ENCODE measurements at regions not wholly inside any gene's neighbourhood (a gene's known extent, or its start where the extent isn't known, plus 50 kb on each side); places are given as distances from the start of the nearest gene placed in this dataset.

DNA sequence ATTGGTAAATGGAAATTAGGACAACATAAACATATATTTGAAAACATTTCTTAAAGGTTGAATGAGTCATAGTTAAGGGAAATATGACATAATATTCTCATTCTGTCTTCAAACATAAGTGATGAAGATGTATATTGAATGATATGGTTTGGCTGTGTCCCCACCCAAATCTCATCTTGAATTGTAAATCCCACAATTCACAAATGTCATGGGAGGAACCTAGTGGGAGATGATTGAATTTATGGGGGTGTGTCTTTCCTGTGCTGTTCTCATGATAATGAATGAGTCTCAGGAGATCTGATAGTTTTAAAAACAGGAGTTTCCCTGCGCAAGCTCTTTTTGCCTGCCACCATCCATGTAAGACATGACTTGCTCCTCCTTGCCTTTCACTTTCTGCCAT is 104.4 kb upstream of the MPDZ start:
- intact Hi-C loops (cut with DNase I), result no loop called here
- Histone ChIP-seq H3K27ac (no peak overlapping the region), H3K4me3 (no peak overlapping the region), H3K9me3 (no peaks in the 10 kb centered on the region), H3K27me3 (no peaks in the 10 kb centered on the region), H3K36me3 (no peaks in the 10 kb centered on the region), H3K4me1 (ENCODE audit: insufficient read depth) (no peaks in the 10 kb centered on the region)
- no peak for DNase-seq
- 89 to 100% (median 94%) methylated on average over 1 of the region's 1 CpG for WGBS, 3 donors
- no peak for TF ChIP-seq POLR2A (IDR thresholded peaks at IDR 0.05)
- TF ChIP-seq EP300 (IDR thresholded peaks at IDR 0.05), result no peak
- TF ChIP-seq, protein P1, sequence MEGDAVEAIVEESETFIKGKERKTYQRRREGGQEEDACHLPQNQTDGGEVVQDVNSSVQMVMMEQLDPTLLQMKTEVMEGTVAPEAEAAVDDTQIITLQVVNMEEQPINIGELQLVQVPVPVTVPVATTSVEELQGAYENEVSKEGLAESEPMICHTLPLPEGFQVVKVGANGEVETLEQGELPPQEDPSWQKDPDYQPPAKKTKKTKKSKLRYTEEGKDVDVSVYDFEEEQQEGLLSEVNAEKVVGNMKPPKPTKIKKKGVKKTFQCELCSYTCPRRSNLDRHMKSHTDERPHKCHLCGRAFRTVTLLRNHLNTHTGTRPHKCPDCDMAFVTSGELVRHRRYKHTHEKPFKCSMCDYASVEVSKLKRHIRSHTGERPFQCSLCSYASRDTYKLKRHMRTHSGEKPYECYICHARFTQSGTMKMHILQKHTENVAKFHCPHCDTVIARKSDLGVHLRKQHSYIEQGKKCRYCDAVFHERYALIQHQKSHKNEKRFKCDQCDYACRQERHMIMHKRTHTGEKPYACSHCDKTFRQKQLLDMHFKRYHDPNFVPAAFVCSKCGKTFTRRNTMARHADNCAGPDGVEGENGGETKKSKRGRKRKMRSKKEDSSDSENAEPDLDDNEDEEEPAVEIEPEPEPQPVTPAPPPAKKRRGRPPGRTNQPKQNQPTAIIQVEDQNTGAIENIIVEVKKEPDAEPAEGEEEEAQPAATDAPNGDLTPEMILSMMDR (IDR thresholded peaks at IDR 0.05), result no peak

DNA sequence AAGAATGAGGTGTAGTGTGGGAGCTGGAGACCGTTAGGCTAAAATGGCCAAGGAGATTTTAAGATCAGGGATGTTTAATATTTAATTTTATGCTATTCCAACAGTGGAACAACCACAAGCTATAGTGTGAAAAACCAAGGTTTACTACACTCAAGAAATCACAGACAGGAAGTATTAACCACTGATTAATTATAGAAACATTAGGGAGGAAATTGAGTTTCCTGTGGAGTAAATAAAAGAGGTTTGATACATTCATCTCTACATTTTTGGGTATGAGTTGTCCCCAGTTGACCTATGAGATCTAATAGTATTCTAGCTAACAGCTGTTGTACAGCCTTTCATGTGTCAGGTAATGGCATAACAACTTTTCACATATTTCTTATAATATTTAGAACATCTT is 103.7 kb upstream of the MPDZ start:
- DNase-seq, result no peak
- no peak for TF ChIP-seq POLR2A (IDR thresholded peaks at IDR 0.05)
- TF ChIP-seq EP300 (IDR thresholded peaks at IDR 0.05), result no peak
- TF ChIP-seq, protein P1 (IDR thresholded peaks at IDR 0.05), result no peak
- intact Hi-C loops (cut with DNase I), result no loop called here
- no peaks in the 10 kb centered on the region for H3K27me3 ChIP-seq
- 65 to 85% (median 75%) methylated on average over 1 of the region's 1 CpG for WGBS, 3 donors
- no peaks in the 10 kb centered on the region for H3K36me3 ChIP-seq
- H3K27ac ChIP-seq, result no peak overlapping the region
- H3K4me3 ChIP-seq, result no peak overlapping the region
- H3K9me3 ChIP-seq, result no peaks in the 10 kb centered on the region
- H3K4me1 ChIP-seq (ENCODE audit: insufficient read depth), result no peaks in the 10 kb centered on the region

DNA sequence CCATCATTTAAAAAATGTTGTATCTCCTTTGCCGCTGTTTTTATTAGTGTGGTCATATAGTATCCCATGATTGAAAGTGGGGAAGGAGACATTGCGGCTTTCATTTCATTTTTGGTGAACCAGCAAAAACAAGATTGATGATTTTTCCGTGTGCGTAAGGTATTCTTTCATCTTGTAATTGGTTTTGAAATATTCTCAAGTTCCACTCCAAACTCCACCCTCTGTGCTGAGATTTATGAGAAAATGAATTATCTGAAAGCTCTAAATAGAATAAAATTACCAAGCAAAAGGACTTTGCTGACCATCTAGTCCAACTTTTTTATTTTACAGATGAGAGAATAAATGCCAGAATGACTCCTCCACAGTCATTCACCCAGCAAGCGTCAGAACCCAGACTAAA is 103.1 kb upstream of the MPDZ start:
- H3K27me3 ChIP-seq, result no peaks in the 10 kb centered on the region
- DNase-seq, result no peak
- no peaks in the 10 kb centered on the region for H3K36me3 ChIP-seq
- intact Hi-C loops (cut with DNase I), result no loop called here
- H3K4me3 ChIP-seq, result no peak overlapping the region
- TF ChIP-seq, protein P1 (IDR thresholded peaks at IDR 0.05), result no peak
- TF ChIP-seq POLR2A (IDR thresholded peaks at IDR 0.05), result no peak
- TF ChIP-seq EP300 (IDR thresholded peaks at IDR 0.05), result no peak
- no peaks in the 10 kb centered on the region for H3K4me1 ChIP-seq (ENCODE audit: insufficient read depth)
- 66 to 86% (median 85%) methylated on average over 5 of the region's 5 CpGs for WGBS, 3 donors
- H3K9me3 ChIP-seq, result no peaks in the 10 kb centered on the region
- H3K27ac ChIP-seq, result no peak overlapping the region

DNA sequence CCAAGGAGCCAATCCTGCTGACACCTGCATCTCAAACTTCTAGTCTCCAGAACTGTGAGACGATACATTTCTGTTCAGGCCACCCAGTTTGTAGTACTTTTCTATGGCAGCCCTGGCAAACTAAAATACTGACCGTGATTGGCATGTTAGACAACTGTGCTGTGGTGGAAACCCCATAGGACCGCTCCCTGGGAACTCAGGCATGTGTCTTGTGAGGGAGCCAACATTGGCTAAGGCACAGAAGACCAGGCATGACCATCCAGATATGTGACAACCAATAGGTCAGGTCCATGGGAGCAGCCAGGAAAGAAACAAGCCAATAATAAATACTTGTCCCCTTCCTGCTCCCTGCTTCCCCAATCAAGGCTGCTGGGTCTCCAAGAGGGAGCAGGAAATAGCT is 101.4 kb upstream of the MPDZ start:
- H3K27ac ChIP-seq, result no peak overlapping the region
- H3K4me1 ChIP-seq (ENCODE audit: insufficient read depth), result no peaks in the 10 kb centered on the region
- TF ChIP-seq, protein P1 (IDR thresholded peaks at IDR 0.05), result no peak
- TF ChIP-seq EP300 (IDR thresholded peaks at IDR 0.05) (no peak), POLR2A (IDR thresholded peaks at IDR 0.05) (no peak)
- no peak overlapping the region for H3K4me3 ChIP-seq
- H3K36me3 ChIP-seq, result no peaks in the 10 kb centered on the region
- DNase-seq, result no peak
- intact Hi-C loops (cut with DNase I), result no loop called here
- no peaks in the 10 kb centered on the region for H3K27me3 ChIP-seq
- H3K9me3 ChIP-seq, result no peaks in the 10 kb centered on the region
- WGBS, 3 donors, result 94 to 98% (median 96%) methylated on average over 3 of the region's 3 CpGs

DNA sequence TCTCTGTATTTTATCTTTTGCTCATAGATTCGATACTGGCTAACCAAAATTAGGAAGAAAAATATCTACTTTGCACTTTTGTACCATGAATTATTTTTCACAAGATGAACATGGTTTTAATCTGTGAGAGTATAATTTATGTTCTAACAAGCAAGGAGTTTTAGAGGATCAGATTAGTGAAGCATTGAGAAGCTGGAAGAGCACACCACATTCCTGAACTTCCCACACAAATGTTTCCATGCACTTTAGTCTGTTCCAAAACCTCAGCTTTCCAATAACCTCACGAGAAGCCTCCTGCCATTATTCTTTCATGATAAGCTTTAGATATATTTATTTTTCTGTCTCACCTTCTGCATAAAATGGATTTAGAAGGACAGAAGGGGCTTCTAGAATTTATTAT is 98.7 kb upstream of the MPDZ start:
- Histone ChIP-seq H3K36me3 (no peaks in the 10 kb centered on the region), H3K4me3 (no peak overlapping the region), H3K9me3 (no peaks in the 10 kb centered on the region), H3K4me1 (ENCODE audit: insufficient read depth) (no peaks in the 10 kb centered on the region), H3K27ac (no peak overlapping the region), H3K27me3 (no peaks in the 10 kb centered on the region)
- 7 to 13% (median 9%) methylated on average over 2 of the region's 2 CpGs for WGBS, 3 donors
- no peak for DNase-seq
- TF ChIP-seq POLR2A (IDR thresholded peaks at IDR 0.05), result no peak
- TF ChIP-seq, protein P1 (IDR thresholded peaks at IDR 0.05), result no peak
- no peak for TF ChIP-seq EP300 (IDR thresholded peaks at IDR 0.05)
- intact Hi-C loops (cut with DNase I), result no loop called here
